Prostate gland (tissue), 2 donors: ENCODE measurements at regions not wholly inside any gene's neighbourhood (a gene's known extent, or its start where the extent isn't known, plus 50 kb on each side); places are given as distances from the start of the nearest gene placed in this dataset.

Experiments used
- CTCF ChIP-seq, 4 experiments: fragments of 200-600 bp in 2 of 4; fragments of 450-650 bp in 2 of 4; sonication (generic) in 2 of 4; IDR thresholded peaks; 1 replicate in 3 of 4; 2 replicates in 1 of 4; pipeline ENCODE4 v1.5.1; 2016 to 2019; ENCODE audit warnings: antibody characterized with exemption in 4 of 4, mild to moderate bottlenecking in 2 of 4, moderate library complexity in 2 of 4
- POLR2A ChIP-seq: fragments of 450-650 bp; IDR thresholded peaks from one replicate; pipeline ENCODE4 v1.6.1; 2016; ENCODE audit warnings: antibody characterized with exemption, mild to moderate bottlenecking
- POLR2AphosphoS5 ChIP-seq: sonication (generic); formaldehyde crosslinking; IDR thresholded peaks from one replicate; pipeline ENCODE4 v1.6.1; 2017; ENCODE audit warnings: antibody characterized with exemption

GRCh38 chr18:30696201-30696600, 346.3 kb downstream of the DSC3 start:
- TF ChIP-seq CTCF (IDR thresholded peaks at IDR 0.05) (no peak), POLR2A (no peak), POLR2AphosphoS5 (no peak)
